IMR-90 (cell line): ENCODE measurements at regions not wholly inside any gene's neighbourhood (a gene's known extent, or its start where the extent isn't known, plus 50 kb on each side); places are given as distances from the start of the nearest gene placed in this dataset.

Source experiments
- ATAC-seq: fragments of 200-7000 bp; cut with Tn5 transposase; 2 replicates; pipeline ENCODE4 v1.9.1; 2020; ENCODE audit warnings: low read depth, mild to moderate bottlenecking, moderate library complexity
- BruUV-seq: library from RNA; stranded (reverse); fragments of 400-500 nt; replicated peaks from 2 replicates; lab custom pipeline; 2021; lab: Mats Ljungman, UMichigan
- CTCF ChIA-PET: fragments of 300-600 bp; formaldehyde crosslinking; extraction: SDS; loops from one replicate; lab custom pipeline; 2021; ENCODE audit warnings: antibody characterized with exemption; lab: Yijun Ruan, JAX
- POLR2A ChIA-PET: fragments of 300-600 bp; sonication (Branson Sonifier 250); formaldehyde crosslinking; loops from one replicate; lab custom pipeline; 2022; ENCODE audit warnings: antibody characterized with exemption; ENCODE audit not compliant: unreplicated experiment; lab: Charles Lee
- DNase-seq: peaks from one replicate; pipeline ENCODE4 v3.0.0; 2013
- H2AFZ ChIP-seq: replicated peaks from 2 replicates; pipeline ENCODE3; 2013; ENCODE audit warnings: low read length, mild to moderate bottlenecking; ENCODE audit not compliant: poor library complexity
- H2AK5ac ChIP-seq: 2 replicates; pipeline ENCODE4 v1.6.1; 2013; ENCODE audit warnings: low read depth, low read length, inconsistent platforms
- H2AK9ac ChIP-seq: replicated peaks from 2 replicates; pipeline ENCODE3; 2013; ENCODE audit warnings: mild to moderate bottlenecking, low read depth, low read length, moderate library complexity; ENCODE audit not compliant: poor library complexity
- H2BK120ac ChIP-seq: 2 replicates; pipeline ENCODE4 v1.6.1; 2013; ENCODE audit warnings: low read depth, low read length, inconsistent platforms
- H2BK15ac ChIP-seq: 3 replicates; pipeline ENCODE4 v1.6.1; 2013; ENCODE audit warnings: low read depth, low read length, inconsistent platforms
- H2BK20ac ChIP-seq: 2 replicates; pipeline ENCODE4 v1.6.1; 2013; ENCODE audit warnings: low read depth, mild to moderate bottlenecking, inconsistent platforms, low read length, moderate library complexity
- H2BK5ac ChIP-seq: 2 replicates; pipeline ENCODE4 v1.6.1; 2013; ENCODE audit warnings: mild to moderate bottlenecking, low read depth, low read length, inconsistent platforms; ENCODE audit not compliant: poor library complexity, severe bottlenecking
- H3K14ac ChIP-seq: replicated peaks from 2 replicates; pipeline ENCODE4 v1.6.1; 2013; ENCODE audit warnings: low read depth, low read length, inconsistent platforms
- H3K18ac ChIP-seq: 2 replicates; pipeline ENCODE4 v1.6.1; 2013; ENCODE audit warnings: low read depth, low read length, control low read depth
- H3K23ac ChIP-seq: 2 replicates; pipeline ENCODE4 v1.6.1; 2013; ENCODE audit warnings: low read depth, low read length, inconsistent platforms
- H3K27ac ChIP-seq: 2 replicates; pipeline ENCODE4 v1.5.1; 2013; ENCODE audit warnings: mild to moderate bottlenecking, control low read depth, low read length; ENCODE audit not compliant: insufficient read depth
- H3K27me3 ChIP-seq: 2 replicates; pipeline ENCODE4 v1.6.1; 2013; ENCODE audit warnings: low read length; ENCODE audit not compliant: control insufficient read depth, insufficient read depth
- H3K36me3 ChIP-seq: 2 replicates; pipeline ENCODE4 v1.6.1; 2013; ENCODE audit warnings: low read length, mixed read lengths; ENCODE audit not compliant: control insufficient read depth, insufficient read depth
- H3K4ac ChIP-seq: 2 replicates; pipeline ENCODE4 v1.6.1; 2013; ENCODE audit warnings: low read depth, low read length, inconsistent platforms
- H3K4me1 ChIP-seq: 2 replicates; pipeline ENCODE4 v1.6.1; 2013; ENCODE audit warnings: low read length, mixed read lengths; ENCODE audit not compliant: control insufficient read depth, insufficient read depth
- H3K4me2 ChIP-seq: 2 replicates; pipeline ENCODE4 v1.6.1; 2013; ENCODE audit warnings: low read depth, mild to moderate bottlenecking, control low read depth, low read length, moderate library complexity
- H3K4me3 ChIP-seq: 2 replicates; pipeline ENCODE4 v1.5.1; 2013; ENCODE audit warnings: low read depth, mild to moderate bottlenecking, control low read depth, low read length, moderate library complexity; ENCODE audit not compliant: insufficient read depth
- H3K56ac ChIP-seq: 2 replicates; pipeline ENCODE4 v1.6.1; 2013; ENCODE audit warnings: low read length, inconsistent platforms; ENCODE audit not compliant: insufficient read depth; ENCODE audit errors: extremely low read depth
- H3K79me1 ChIP-seq, 2 experiments: 2 replicates each; pipeline ENCODE4 v1.6.1; 2013; ENCODE audit warnings: low read length in 2 of 2, inconsistent platforms in 1 of 2, low read depth in 1 of 2
- H3K9ac ChIP-seq: 2 replicates; pipeline ENCODE4 v1.6.1; 2013; ENCODE audit warnings: low read depth, low read length, control low read depth
- H3K9me1 ChIP-seq: 2 replicates; pipeline ENCODE4 v1.6.1; 2013; ENCODE audit warnings: low read length, inconsistent platforms; ENCODE audit not compliant: insufficient read depth
- H3K9me3 ChIP-seq: 2 replicates; pipeline ENCODE4 v1.6.1; 2013; ENCODE audit warnings: low read length; ENCODE audit not compliant: control insufficient read depth, insufficient read depth
- H4K20me1 ChIP-seq: 2 replicates; pipeline ENCODE4 v1.6.1; 2013; ENCODE audit warnings: low read length, inconsistent platforms; ENCODE audit not compliant: insufficient read depth
- H4K5ac ChIP-seq: 2 replicates; pipeline ENCODE4 v1.6.1; 2013; ENCODE audit warnings: mild to moderate bottlenecking, low read depth, low read length, control low read depth
- H4K8ac ChIP-seq, 2 experiments: 2 replicates each; pipeline ENCODE4 v1.6.1; 2013; ENCODE audit warnings: low read depth in 2 of 2, low read length in 2 of 2, control low read depth in 1 of 2, inconsistent platforms in 1 of 2
- H4K91ac ChIP-seq: 2 replicates; pipeline ENCODE4 v1.6.1; 2013; ENCODE audit warnings: low read depth, low read length, inconsistent platforms; ENCODE audit not compliant: insufficient read depth
- CEBPB ChIP-seq: IDR thresholded peaks from 2 replicates; pipeline ENCODE4 v1.6.1; 2012; ENCODE audit warnings: low read depth, low read length, improper control_type of control experiment
- FOS ChIP-seq: fragments of 150-350 bp; IDR thresholded peaks from 2 replicates; pipeline ENCODE4 v1.6.1; 2016; ENCODE audit warnings: low read depth, low read length
- MAFK ChIP-seq: IDR thresholded peaks from 2 replicates; pipeline ENCODE4 v1.6.1; 2012; ENCODE audit warnings: low read depth, low read length, improper control_type of control experiment
- MAZ ChIP-seq: IDR thresholded peaks from 2 replicates; pipeline ENCODE4 v1.6.1; 2012; ENCODE audit warnings: low read depth, mild to moderate bottlenecking, low read length, improper control_type of control experiment, moderate library complexity, borderline replicate concordance
- MXI1 ChIP-seq: IDR thresholded peaks from 2 replicates; pipeline ENCODE4 v1.6.1; 2012; ENCODE audit warnings: low read depth, mild to moderate bottlenecking, low read length, moderate library complexity, borderline replicate concordance
- NFE2L2 ChIP-seq: fragments of 150-350 bp; IDR thresholded peaks from 2 replicates; pipeline ENCODE4 v1.6.1; 2016; ENCODE audit warnings: low read depth, mild to moderate bottlenecking, low read length
- POLR2A ChIP-seq: IDR thresholded peaks from 2 replicates; pipeline ENCODE4 v1.6.1; 2012; ENCODE audit warnings: mild to moderate bottlenecking, low read depth, low read length
- RAD21 ChIP-seq: IDR thresholded peaks from 2 replicates; pipeline ENCODE4 v1.6.1; 2012; ENCODE audit warnings: low read length, improper control_type of control experiment
- RCOR1 ChIP-seq: IDR thresholded peaks from 2 replicates; pipeline ENCODE4 v1.6.1; 2012; ENCODE audit warnings: mild to moderate bottlenecking, low read length, improper control_type of control experiment; ENCODE audit not compliant: insufficient replicate concordance
- RFX5 ChIP-seq: IDR thresholded peaks from 2 replicates; pipeline ENCODE4 v1.8.0; 2012; ENCODE audit warnings: low read depth, mild to moderate bottlenecking, low read length, moderate library complexity
- WGBS, 2 experiments: methylation state at CpG; one replicate each; pipeline versions ENCODE4 v1.1.5 to v1.1.7; 2013; ENCODE audit warnings: missing lambda C conversion rate in 2 of 2; ENCODE audit not compliant: insufficient read length in 1 of 2; ENCODE audit errors: extremely low coverage in 2 of 2; 5-methylcytosine and 5-hydroxymethylcytosine counted together
- dilution Hi-C: fragments of 300-500 bp; cut with HindIII; formaldehyde crosslinking; loops from one replicate; pipeline ENCODE4 v1.14.3; 2018; ENCODE audit warnings: low sequenced_read_pairs; ENCODE audit not compliant: unreplicated experiment
- in situ Hi-C: fragments of 300-500 bp; cut with MboI; formaldehyde crosslinking; loops from 3 replicates; pipeline ENCODE4 v1.14.3; 2019; ENCODE audit warnings: low sequenced_read_pairs, inconsistent platforms, mixed read lengths
- intact Hi-C: fragments of 100-400 bp; cut with micrococcal nuclease; formaldehyde crosslinking; loops from 2 replicates; pipeline ENCODE4 v1.10.0; 2022
- TF ChIP-seq, protein P1 (sequence below): fragments of 150-350 bp; IDR thresholded peaks from 2 replicates; pipeline ENCODE4 v1.6.1; 2017; ENCODE audit warnings: mild to moderate bottlenecking, antibody characterized with exemption, low read length, low read depth
- TF ChIP-seq, protein P2 (sequence below): conservative IDR thresholded peaks from 2 replicates; pipeline ENCODE4 v1.5.1; 2012; ENCODE audit warnings: mild to moderate bottlenecking, low read depth, low read length, improper control_type of control experiment
- TF ChIP-seq, protein P3 (sequence below): fragments of 150-350 bp; IDR thresholded peaks from 2 replicates; pipeline ENCODE4 v1.6.1; 2016; ENCODE audit warnings: low read depth, mild to moderate bottlenecking, low read length, moderate library complexity, borderline replicate concordance

DNA sequence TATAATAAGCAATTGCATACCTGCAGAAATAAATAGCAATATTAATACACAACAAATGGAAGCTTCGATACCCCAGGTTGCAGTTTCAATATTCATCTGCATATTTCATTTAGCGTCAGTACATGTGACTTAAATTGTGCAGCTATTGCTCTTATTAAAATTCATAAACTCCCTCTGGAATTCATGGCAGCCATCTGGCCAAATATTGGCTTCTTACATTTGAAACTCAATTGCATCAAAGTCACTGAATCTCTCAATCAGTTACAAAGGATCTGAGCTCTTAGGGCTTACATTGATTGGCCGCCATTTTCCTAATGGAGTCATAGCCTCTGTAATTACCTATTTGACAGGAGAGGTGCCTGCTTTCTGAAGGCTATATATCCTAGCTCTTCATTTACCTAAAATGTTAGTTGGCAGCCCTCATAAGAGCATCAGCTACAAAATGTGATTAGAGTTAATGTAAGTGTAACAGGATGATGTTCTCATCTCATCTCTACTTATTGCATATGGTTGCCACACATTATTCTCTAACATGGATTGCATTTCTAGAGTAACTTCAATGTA is 453.5 kb downstream of the CAAP1 start:
- in situ Hi-C loops = no loop called here

More for the DNA sequence above, 453.5 kb downstream of the CAAP1 start:
- 100% methylated on average over 1 of the region's 3 CpGs; no CpG with 5 or more reads in 1 of the 2 experiments for WGBS, 2 experiments
- H3K79me1 ChIP-seq = no peaks in the 10 kb centered on the region
- no peak overlapping the region for H3K14ac ChIP-seq
- H3K9ac ChIP-seq = no peak overlapping the region
- H3K18ac ChIP-seq = no peak overlapping the region
- H4K20me1 ChIP-seq = no peaks in the 10 kb centered on the region
- ChIA-PET POLR2A (no interaction called here), CTCF (no interaction called here)
- H2AFZ ChIP-seq = no peak overlapping the region
- no peak overlapping the region for H3K23ac ChIP-seq
- no peak for DNase-seq
- no peak overlapping the region for H3K27ac ChIP-seq
- H3K4me3 ChIP-seq = no peak overlapping the region
- no peak for ATAC-seq
- H3K4me2 ChIP-seq = no peak overlapping the region
- H2BK5ac ChIP-seq = no peak overlapping the region
- BruUV-seq = no TSS peak
- no peaks in the 10 kb centered on the region for H3K27me3 ChIP-seq
- H2AK9ac ChIP-seq = no peak overlapping the region
- no peak overlapping the region for H2BK120ac ChIP-seq
- H3K56ac ChIP-seq = no peak overlapping the region
- H4K91ac ChIP-seq = no peak overlapping the region
- no peak overlapping the region for H4K5ac ChIP-seq
- no peaks in the 10 kb centered on the region for H3K9me1 ChIP-seq
- no peaks in the 10 kb centered on the region for H3K36me3 ChIP-seq
- H3K4ac ChIP-seq = no peak overlapping the region
- H2BK15ac ChIP-seq = no peak overlapping the region
- H2AK5ac ChIP-seq = no peak overlapping the region
- dilution Hi-C loops (no loop called here), intact Hi-C loops (no loop called here)
- TF ChIP-seq POLR2A (no peak), MAFK (no peak), CEBPB (no peak), NFE2L2 (no peak), RCOR1 (no peak), MXI1 (no peak), FOS (no peak), RAD21 (no peak), MAZ (no peak), RFX5 (no peak)
- TF ChIP-seq, protein P1, sequence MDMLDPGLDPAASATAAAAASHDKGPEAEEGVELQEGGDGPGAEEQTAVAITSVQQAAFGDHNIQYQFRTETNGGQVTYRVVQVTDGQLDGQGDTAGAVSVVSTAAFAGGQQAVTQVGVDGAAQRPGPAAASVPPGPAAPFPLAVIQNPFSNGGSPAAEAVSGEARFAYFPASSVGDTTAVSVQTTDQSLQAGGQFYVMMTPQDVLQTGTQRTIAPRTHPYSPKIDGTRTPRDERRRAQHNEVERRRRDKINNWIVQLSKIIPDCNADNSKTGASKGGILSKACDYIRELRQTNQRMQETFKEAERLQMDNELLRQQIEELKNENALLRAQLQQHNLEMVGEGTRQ = no peak
- TF ChIP-seq, protein P2, sequence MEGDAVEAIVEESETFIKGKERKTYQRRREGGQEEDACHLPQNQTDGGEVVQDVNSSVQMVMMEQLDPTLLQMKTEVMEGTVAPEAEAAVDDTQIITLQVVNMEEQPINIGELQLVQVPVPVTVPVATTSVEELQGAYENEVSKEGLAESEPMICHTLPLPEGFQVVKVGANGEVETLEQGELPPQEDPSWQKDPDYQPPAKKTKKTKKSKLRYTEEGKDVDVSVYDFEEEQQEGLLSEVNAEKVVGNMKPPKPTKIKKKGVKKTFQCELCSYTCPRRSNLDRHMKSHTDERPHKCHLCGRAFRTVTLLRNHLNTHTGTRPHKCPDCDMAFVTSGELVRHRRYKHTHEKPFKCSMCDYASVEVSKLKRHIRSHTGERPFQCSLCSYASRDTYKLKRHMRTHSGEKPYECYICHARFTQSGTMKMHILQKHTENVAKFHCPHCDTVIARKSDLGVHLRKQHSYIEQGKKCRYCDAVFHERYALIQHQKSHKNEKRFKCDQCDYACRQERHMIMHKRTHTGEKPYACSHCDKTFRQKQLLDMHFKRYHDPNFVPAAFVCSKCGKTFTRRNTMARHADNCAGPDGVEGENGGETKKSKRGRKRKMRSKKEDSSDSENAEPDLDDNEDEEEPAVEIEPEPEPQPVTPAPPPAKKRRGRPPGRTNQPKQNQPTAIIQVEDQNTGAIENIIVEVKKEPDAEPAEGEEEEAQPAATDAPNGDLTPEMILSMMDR = no peak
- TF ChIP-seq, protein P3, sequence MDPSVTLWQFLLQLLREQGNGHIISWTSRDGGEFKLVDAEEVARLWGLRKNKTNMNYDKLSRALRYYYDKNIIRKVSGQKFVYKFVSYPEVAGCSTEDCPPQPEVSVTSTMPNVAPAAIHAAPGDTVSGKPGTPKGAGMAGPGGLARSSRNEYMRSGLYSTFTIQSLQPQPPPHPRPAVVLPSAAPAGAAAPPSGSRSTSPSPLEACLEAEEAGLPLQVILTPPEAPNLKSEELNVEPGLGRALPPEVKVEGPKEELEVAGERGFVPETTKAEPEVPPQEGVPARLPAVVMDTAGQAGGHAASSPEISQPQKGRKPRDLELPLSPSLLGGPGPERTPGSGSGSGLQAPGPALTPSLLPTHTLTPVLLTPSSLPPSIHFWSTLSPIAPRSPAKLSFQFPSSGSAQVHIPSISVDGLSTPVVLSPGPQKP = no peak
- no peak overlapping the region for H4K8ac ChIP-seq
- H3K9me3 ChIP-seq = peaks cover under 1% of the 10 kb centered on the region; the same call in 1 of the 2 replicates
- H3K4me1 ChIP-seq = no peaks in the 10 kb centered on the region
- no peak overlapping the region for H2BK20ac ChIP-seq
